Duodenal mucosa (tissue), 2 donors: ENCODE measurements at regions not wholly inside any gene's neighbourhood (a gene's known extent, or its start where the extent isn't known, plus 50 kb on each side); places are given as distances from the start of the nearest gene placed in this dataset.

Source experiments
- H3K27ac ChIP-seq: one replicate; pipeline ENCODE4 v1.7.0; 2013; ENCODE audit warnings: low read depth, low read length
- H3K27me3 ChIP-seq, 2 donors: one replicate each; pipeline ENCODE4 v1.7.0; 2013; ENCODE audit warnings: low read length in 2 of 2, control low read depth in 1 of 2; ENCODE audit not compliant: insufficient read depth in 2 of 2, control insufficient read depth in 1 of 2
- H3K36me3 ChIP-seq, 2 donors: one replicate each; pipeline ENCODE4 v1.7.0; 2013; ENCODE audit warnings: low read length in 2 of 2, control low read depth in 1 of 2; ENCODE audit not compliant: insufficient read depth in 2 of 2, control insufficient read depth in 1 of 2
- H3K4me1 ChIP-seq, 2 donors: one replicate each; pipeline ENCODE4 v1.7.0; 2013; ENCODE audit warnings: low read length in 2 of 2, control low read depth in 1 of 2; ENCODE audit not compliant: insufficient read depth in 2 of 2, control insufficient read depth in 1 of 2
- H3K4me3 ChIP-seq, 2 donors: one replicate each; pipeline ENCODE4 v1.7.0; 2013; ENCODE audit warnings: low read length in 2 of 2, low read depth in 1 of 2
- H3K9ac ChIP-seq, 2 donors: one replicate each; pipeline ENCODE4 v1.7.0; 2013; ENCODE audit warnings: low read length in 2 of 2, low read depth in 1 of 2
- H3K9me3 ChIP-seq, 2 donors: one replicate each; pipeline ENCODE4 v1.7.0; 2013; ENCODE audit warnings: low read length in 2 of 2, control low read depth in 1 of 2; ENCODE audit not compliant: control insufficient read depth in 1 of 2

DNA sequence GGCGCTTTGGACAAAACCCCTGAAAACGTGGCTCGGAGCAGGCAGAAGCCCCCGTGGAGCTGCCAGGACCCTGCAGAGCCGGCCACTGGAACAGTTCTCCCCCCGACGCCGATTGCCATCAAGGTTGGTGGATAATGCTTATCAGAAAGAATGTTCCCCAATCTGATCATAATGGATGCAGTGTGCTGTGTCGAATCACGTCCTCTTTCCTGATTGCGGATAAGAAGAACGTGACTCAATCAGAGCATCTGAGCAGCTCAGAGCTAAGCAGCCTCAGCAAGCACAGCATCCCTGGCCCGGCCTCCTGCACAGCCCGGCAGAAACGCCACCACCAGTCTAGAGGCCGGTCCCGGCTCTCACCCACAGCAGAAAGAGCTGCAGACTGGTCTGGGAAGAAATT, 488.0 kb downstream of the EIPR1 start:
- H3K4me1 ChIP-seq: no peaks in the 10 kb centered on the region

GRCh38 chr2:2889141-2889540, 488.5 kb downstream of the EIPR1 start:
- Histone ChIP-seq H3K27me3 (no peaks in the 10 kb centered on the region), H3K4me3 (no peak overlapping the region), H3K9ac (no peak overlapping the region), H3K4me1 (no peaks in the 10 kb centered on the region), H3K27ac (no peak overlapping the region), H3K36me3 (no peaks in the 10 kb centered on the region), H3K9me3 (no peaks in the 10 kb centered on the region)

More for the DNA sequence above, 488.0 kb downstream of the EIPR1 start:
- Histone ChIP-seq H3K9me3 (no peaks in the 10 kb centered on the region), H3K27me3 (no peaks in the 10 kb centered on the region), H3K36me3 (no peaks in the 10 kb centered on the region), H3K27ac (no peak overlapping the region), H3K4me3 (no peak overlapping the region), H3K9ac (no peak overlapping the region)

GRCh38 chr2:2887772-2888387, 489.7 kb downstream of the EIPR1 start:
- H3K9ac ChIP-seq: no peak overlapping the region
- H3K4me1 ChIP-seq: no peaks in the 10 kb centered on the region
- H3K4me3 ChIP-seq: no peak overlapping the region
- no peaks in the 10 kb centered on the region for H3K9me3 ChIP-seq
- H3K36me3 ChIP-seq: no peaks in the 10 kb centered on the region
- H3K27me3 ChIP-seq: no peaks in the 10 kb centered on the region
- no peak overlapping the region for H3K27ac ChIP-seq

DNA sequence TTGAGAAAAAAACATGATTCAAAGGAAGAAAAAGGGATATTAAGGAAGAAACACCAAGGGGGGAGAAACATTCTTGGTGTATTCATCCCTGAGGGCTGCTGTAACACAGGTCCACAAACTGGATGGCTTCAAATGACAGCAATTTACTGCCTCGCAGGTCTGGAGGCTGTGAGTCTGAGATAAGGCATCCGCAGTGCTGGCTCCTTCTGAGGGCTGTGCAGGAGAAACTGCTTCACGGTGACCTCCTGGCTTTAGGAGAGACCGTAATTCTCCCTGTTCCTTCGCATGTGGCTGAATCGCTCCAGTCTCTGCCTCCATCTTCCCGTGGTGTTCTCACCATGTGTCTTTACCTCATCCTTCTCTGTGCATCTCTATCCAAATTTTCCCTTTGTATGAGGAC, 490.7 kb downstream of the EIPR1 start:
- no peaks in the 10 kb centered on the region for H3K27me3 ChIP-seq
- no peak overlapping the region for H3K9ac ChIP-seq
- no peaks in the 10 kb centered on the region for H3K9me3 ChIP-seq
- H3K36me3 ChIP-seq: no peaks in the 10 kb centered on the region
- H3K27ac ChIP-seq: no peak overlapping the region
- no peaks in the 10 kb centered on the region for H3K4me1 ChIP-seq
- H3K4me3 ChIP-seq: no peak overlapping the region

DNA sequence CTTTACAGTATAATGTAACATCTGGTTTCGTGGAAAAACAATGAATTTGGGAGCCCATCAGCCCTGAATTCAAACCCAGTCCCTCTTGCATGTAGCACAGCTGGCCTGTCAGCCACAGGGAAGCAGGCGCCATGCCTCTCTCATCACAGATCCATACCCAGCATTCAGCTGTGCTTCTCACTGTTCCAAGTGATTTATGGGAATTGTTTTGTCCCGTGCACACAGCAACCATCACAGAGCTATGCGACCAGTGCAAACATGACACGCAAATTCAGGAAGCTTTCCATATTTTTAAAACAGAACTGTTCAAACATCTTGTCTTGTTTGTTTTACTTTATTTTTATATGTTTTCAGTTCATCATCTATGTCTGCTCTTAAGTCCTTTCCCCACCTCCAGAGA, 496.1 kb downstream of the EIPR1 start:
- H3K9me3 ChIP-seq: no peaks in the 10 kb centered on the region
- H3K27me3 ChIP-seq: no peaks in the 10 kb centered on the region
- no peaks in the 10 kb centered on the region for H3K4me1 ChIP-seq
- H3K36me3 ChIP-seq: no peaks in the 10 kb centered on the region
- H3K9ac ChIP-seq: no peak overlapping the region
- no peak overlapping the region for H3K4me3 ChIP-seq
- no peak overlapping the region for H3K27ac ChIP-seq

GRCh38 chr2:2880938-2881337, 496.7 kb downstream of the EIPR1 start:
- H3K4me1 ChIP-seq: no peaks in the 10 kb centered on the region
- H3K9ac ChIP-seq: no peak overlapping the region
- no peaks in the 10 kb centered on the region for H3K9me3 ChIP-seq
- no peak overlapping the region for H3K4me3 ChIP-seq
- no peaks in the 10 kb centered on the region for H3K27me3 ChIP-seq
- no peaks in the 10 kb centered on the region for H3K36me3 ChIP-seq
- no peak overlapping the region for H3K27ac ChIP-seq

GRCh38 chr2:2879781-2880180, 497.8 kb downstream of the EIPR1 start:
- no peak overlapping the region for H3K9ac ChIP-seq
- H3K9me3 ChIP-seq: no peaks in the 10 kb centered on the region
- no peaks in the 10 kb centered on the region for H3K4me1 ChIP-seq
- H3K36me3 ChIP-seq: no peaks in the 10 kb centered on the region
- no peak overlapping the region for H3K27ac ChIP-seq
- no peaks in the 10 kb centered on the region for H3K27me3 ChIP-seq
- no peak overlapping the region for H3K4me3 ChIP-seq

GRCh38 chr2:2879071-2879470, 498.5 kb downstream of the EIPR1 start:
- H3K4me1 ChIP-seq: no peaks in the 10 kb centered on the region
- no peaks in the 10 kb centered on the region for H3K9me3 ChIP-seq
- no peaks in the 10 kb centered on the region for H3K36me3 ChIP-seq
- no peak overlapping the region for H3K4me3 ChIP-seq
- no peak overlapping the region for H3K27ac ChIP-seq
- no peak overlapping the region for H3K9ac ChIP-seq
- H3K27me3 ChIP-seq: no peaks in the 10 kb centered on the region

GRCh38 chr2:2877427-2877826, 500.2 kb downstream of the EIPR1 start:
- Histone ChIP-seq H3K9ac (no peak overlapping the region), H3K27me3 (no peaks in the 10 kb centered on the region), H3K4me3 (no peak overlapping the region), H3K4me1 (no peaks in the 10 kb centered on the region), H3K27ac (no peak overlapping the region), H3K9me3 (no peaks in the 10 kb centered on the region), H3K36me3 (no peaks in the 10 kb centered on the region)

- no peaks in the 10 kb centered on the region for H3K9me3 ChIP-seq
- no peaks in the 10 kb centered on the region for H3K36me3 ChIP-seq
- no peaks in the 10 kb centered on the region for H3K4me1 ChIP-seq
- H3K4me3 ChIP-seq: no peak overlapping the region
- no peak overlapping the region for H3K27ac ChIP-seq
- H3K27me3 ChIP-seq: no peaks in the 10 kb centered on the region
- no peak overlapping the region for H3K9ac ChIP-seq
Observed at GRCh38 chr2:2876331-2877221, 501.0 kb downstream of the EIPR1 start.
